B cell (primary cell): ENCODE measurements at regions not wholly inside any gene's neighbourhood (a gene's known extent, or its start where the extent isn't known, plus 50 kb on each side); places are given as distances from the start of the nearest gene placed in this dataset.

Experiments
- ATAC-seq: fragments of 200-7000 bp; cut with Tn5 transposase; one replicate; pipeline ENCODE4 v1.10.0; 2021; ENCODE audit warnings: low read depth, mild to moderate bottlenecking, moderate number of reproducible peaks, moderate library complexity
- CTCF ChIA-PET: fragments of 350-600 bp; sonication (Branson Sonifier 250); formaldehyde crosslinking; loops from one replicate; lab custom pipeline; 2021; ENCODE audit warnings: antibody characterized with exemption, inconsistent platforms; lab: Charles Lee
- POLR2A ChIA-PET: fragments of 350-600 bp; sonication (Branson Sonifier 250); formaldehyde crosslinking; loops from one replicate; lab custom pipeline; 2021; ENCODE audit warnings: antibody characterized with exemption; lab: Charles Lee
- DNase-seq: peaks from one replicate; pipeline ENCODE4 v3.0.0; 2013
- H2AFZ ChIP-seq: 2 replicates; pipeline ENCODE4 v1.6.1; 2012; ENCODE audit warnings: mild to moderate bottlenecking, low read depth, low read length; ENCODE audit not compliant: insufficient read depth, poor library complexity, severe bottlenecking
- H3K27ac ChIP-seq, 2 donors: 1 replicate in 1 of 2; 2 replicates in 1 of 2; pipeline ENCODE4 v1.5.1; 2012 to 2013; ENCODE audit warnings: low read length in 2 of 2, mild to moderate bottlenecking in 2 of 2, moderate library complexity in 1 of 2
- H3K27me3 ChIP-seq, 4 experiments: fragments of 200-600 bp in 1 of 4; sonication (generic) in 1 of 4; replicated peaks in 1 of 4; 1 replicate in 2 of 4; 2 replicates in 2 of 4; pipeline versions ENCODE4 v1.6.1 to v1.7.0; 2013 to 2016; ENCODE audit warnings: low read length in 3 of 4, mild to moderate bottlenecking in 2 of 4, mixed read lengths in 1 of 4, moderate library complexity in 1 of 4; ENCODE audit not compliant: insufficient read depth in 4 of 4, control insufficient read depth in 3 of 4; ENCODE audit errors: control extremely low read depth in 1 of 4
- H3K36me3 ChIP-seq, 2 experiments: replicated peaks in 1 of 2; 1 replicate in 1 of 2; 2 replicates in 1 of 2; pipeline versions ENCODE4 v1.6.1 to v1.7.1; 2013; ENCODE audit warnings: low read length in 1 of 2; ENCODE audit not compliant: insufficient read depth in 2 of 2, control insufficient read depth in 1 of 2; ENCODE audit errors: control extremely low read depth in 1 of 2, extremely low read depth in 1 of 2
- H3K4me1 ChIP-seq, 2 donors: fragments of 200-600 bp in 1 of 2; sonication (generic) in 1 of 2; 1 replicate in 1 of 2; 2 replicates in 1 of 2; pipeline versions ENCODE4 v1.5.1 to v1.6.1; 2013 to 2017; ENCODE audit warnings: low read length in 2 of 2; ENCODE audit not compliant: control insufficient read depth in 2 of 2, insufficient read depth in 2 of 2
- H3K4me2 ChIP-seq: replicated peaks from 2 replicates; pipeline ENCODE3; 2012; ENCODE audit warnings: mild to moderate bottlenecking, low read depth, low read length; ENCODE audit not compliant: poor library complexity, severe bottlenecking
- H3K4me3 ChIP-seq, 5 experiments: fragments of 200-600 bp in 1 of 5; sonication (generic) in 1 of 5; 1 replicate in 3 of 5; 2 replicates in 2 of 5; pipeline versions ENCODE4 v1.5.1 to v1.7.0; 2011 to 2016; ENCODE audit warnings: low read length in 4 of 5, mild to moderate bottlenecking in 4 of 5, low read depth in 2 of 5, control low read depth in 1 of 5, moderate library complexity in 1 of 5; ENCODE audit not compliant: insufficient read depth in 1 of 5; ENCODE audit errors: control extremely low read depth in 1 of 5, extremely low read depth in 1 of 5
- H3K79me2 ChIP-seq: fragments of 200-600 bp; sonication (generic); one replicate; pipeline ENCODE4 v1.6.0; 2016; ENCODE audit warnings: low read length; ENCODE audit not compliant: control insufficient read depth, insufficient read depth
- H3K9ac ChIP-seq: fragments of 200-600 bp; sonication (generic); 2 replicates; pipeline ENCODE4 v1.6.1; 2017; ENCODE audit warnings: mild to moderate bottlenecking, low read length, moderate library complexity
- H3K9me3 ChIP-seq, 3 donors: one replicate each; pipeline versions ENCODE4 v1.6.1 to v1.7.1; 2013; ENCODE audit warnings: low read length in 2 of 3; ENCODE audit not compliant: control insufficient read depth in 2 of 3, insufficient read depth in 1 of 3; ENCODE audit errors: control extremely low read depth in 1 of 3
- H4K20me1 ChIP-seq: 2 replicates; pipeline ENCODE4 v1.6.0; 2012; ENCODE audit warnings: mild to moderate bottlenecking, low read length; ENCODE audit not compliant: insufficient read depth, control insufficient read depth, poor library complexity, severe bottlenecking
- H3K27ac Mint-ChIP-seq: one replicate; pipeline ENCODE4 v1.8.0; 2021; ENCODE audit warnings: mixed read lengths
- H3K27me3 Mint-ChIP-seq: one replicate; pipeline ENCODE4 v1.8.0; 2021; ENCODE audit warnings: mixed read lengths
- H3K4me1 Mint-ChIP-seq: one replicate; pipeline ENCODE4 v1.8.0; 2021; ENCODE audit warnings: mixed read lengths
- H3K4me3 Mint-ChIP-seq: one replicate; pipeline ENCODE4 v1.8.0; 2021; ENCODE audit warnings: mixed read lengths
- H3K9me3 Mint-ChIP-seq: one replicate; pipeline ENCODE4 v1.8.0; 2022; ENCODE audit warnings: mixed read lengths; ENCODE audit not compliant: insufficient read depth
- CTCF ChIP-seq: fragments of 200-600 bp; IDR thresholded peaks from one replicate; pipeline ENCODE4 v1.8.0; 2022; ENCODE audit warnings: antibody characterized with exemption, mild to moderate bottlenecking
- EZH2 ChIP-seq: IDR thresholded peaks from 2 replicates; pipeline ENCODE4 v1.6.1; 2012; ENCODE audit warnings: borderline replicate concordance, low read depth, mild to moderate bottlenecking, moderate library complexity, low read length; ENCODE audit not compliant: insufficient read depth, poor library complexity, severe bottlenecking
- WGBS: methylation state at CpG from one replicate; pipeline ENCODE4 v1.1.5; 2013; ENCODE audit warnings: missing lambda C conversion rate; ENCODE audit not compliant: insufficient coverage; 5-methylcytosine and 5-hydroxymethylcytosine counted together
- intact Hi-C: fragments of 100-400 bp; cut with micrococcal nuclease; formaldehyde crosslinking; loops from one replicate; pipeline ENCODE4 v1.10.0; 2022

DNA sequence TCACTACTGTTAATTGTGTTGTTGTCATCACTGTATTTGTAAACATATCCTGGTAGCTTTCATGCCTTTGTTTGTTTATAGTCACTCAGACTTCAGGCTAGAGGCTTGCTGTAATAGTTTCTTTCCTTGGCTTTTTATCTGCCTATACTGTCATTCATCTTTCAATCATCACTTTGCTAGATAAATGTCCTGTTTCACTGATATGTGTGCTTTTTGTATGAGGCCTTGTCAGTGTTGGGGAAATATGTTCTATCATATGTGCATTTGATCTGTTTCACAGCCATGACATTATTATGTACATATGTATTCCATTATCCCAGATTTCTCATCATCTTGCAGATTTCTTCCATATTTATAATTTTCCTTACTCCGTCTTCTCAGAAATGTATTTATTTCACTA lies 558.9 kb upstream of the LRFN5 start:
- Mint-ChIP-seq H3K27ac (no peak overlapping the region), H3K4me1 (no peaks in the 10 kb centered on the region), H3K9me3 (no peaks in the 10 kb centered on the region), H3K27me3 (no peaks in the 10 kb centered on the region), H3K4me3 (no peak overlapping the region)
- no peaks in the 10 kb centered on the region for H3K27me3 ChIP-seq
- TF ChIP-seq CTCF (no peak), EZH2 (no peak)
- no peak overlapping the region for H3K4me3 ChIP-seq
- ATAC-seq (no peak), DNase-seq (no peak)
- H4K20me1 ChIP-seq: no peaks in the 10 kb centered on the region
- intact Hi-C loops: no loop called here
- no peak overlapping the region for H3K27ac ChIP-seq
- H2AFZ ChIP-seq: no peak overlapping the region
- no CpG with 5 or more reads among the region's 1 CpG for WGBS
- no peak overlapping the region for H3K4me2 ChIP-seq
- H3K9me3 ChIP-seq: no peaks in the 10 kb centered on the region
- ChIA-PET POLR2A (no interaction called here), CTCF (no interaction called here)
- H3K79me2 ChIP-seq: no peaks in the 10 kb centered on the region
- no peaks in the 10 kb centered on the region for H3K36me3 ChIP-seq
- no peak overlapping the region for H3K9ac ChIP-seq
- no peaks in the 10 kb centered on the region for H3K4me1 ChIP-seq

DNA sequence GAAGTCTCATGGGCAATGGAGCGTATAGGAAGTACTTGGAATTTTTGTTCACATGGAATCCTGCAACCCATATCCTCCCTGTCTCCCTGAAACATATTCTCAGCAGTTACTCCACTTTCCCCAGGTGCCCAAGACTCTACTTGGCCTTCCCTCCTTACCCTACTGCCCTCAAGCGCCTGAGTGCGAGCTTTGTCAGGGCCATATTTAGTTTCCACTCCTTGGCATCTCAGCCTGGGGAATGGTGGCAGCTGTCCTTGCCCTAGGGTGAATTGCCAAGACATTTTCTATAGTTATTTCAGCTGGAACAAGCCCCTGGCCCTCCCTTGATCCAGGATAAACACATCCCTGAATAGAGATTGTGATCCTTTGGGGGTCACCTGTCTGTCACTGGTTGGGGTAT lies 569.3 kb upstream of the LRFN5 start:
- no peak overlapping the region for H2AFZ ChIP-seq
- H3K9me3 ChIP-seq: no peaks in the 10 kb centered on the region
- H3K36me3 ChIP-seq: no peaks in the 10 kb centered on the region
- ATAC-seq: no peak
- no peak overlapping the region for H3K9ac ChIP-seq
- no peaks in the 10 kb centered on the region for H3K79me2 ChIP-seq
- intact Hi-C loops: no loop called here
- POLR2A ChIA-PET: no interaction called here
- H3K4me1 Mint-ChIP-seq: no peaks in the 10 kb centered on the region
- H3K4me3 Mint-ChIP-seq: no peak overlapping the region
- no peak overlapping the region for H3K27ac Mint-ChIP-seq
- no peaks in the 10 kb centered on the region for H3K4me1 ChIP-seq
- no peak overlapping the region for H3K4me3 ChIP-seq
- no peak for DNase-seq
- H3K27me3 ChIP-seq: no peaks in the 10 kb centered on the region
- CTCF ChIA-PET: no interaction called here
- TF ChIP-seq CTCF: no peak
- no peak for TF ChIP-seq EZH2
- no peaks in the 10 kb centered on the region for H3K27me3 Mint-ChIP-seq
- WGBS: 100% methylated on average over 1 of the region's 3 CpGs
- H3K27ac ChIP-seq: no peak overlapping the region
- H4K20me1 ChIP-seq: no peaks in the 10 kb centered on the region
- H3K9me3 Mint-ChIP-seq: no peaks in the 10 kb centered on the region
- H3K4me2 ChIP-seq: no peak overlapping the region
